Adrenal gland (tissue), 9 donors: ENCODE measurements at regions not wholly inside any gene's neighbourhood (a gene's known extent, or its start where the extent isn't known, plus 50 kb on each side); places are given as distances from the start of the nearest gene placed in this dataset.

ENCODE experiments used
- DNase-seq, 7 donors: peaks; one replicate each; pipeline ENCODE4 v3.0.0-alpha.2; 2019 to 2020
- H3K27ac ChIP-seq, 5 donors: fragments of 200-600 bp; sonication (generic) in 4 of 5; 1 replicate in 3 of 5; 2 replicates in 2 of 5; pipeline versions ENCODE4 v1.5.1 to v1.8.0; 2016 to 2020; ENCODE audit warnings: mild to moderate bottlenecking in 1 of 5
- H3K27me3 ChIP-seq: fragments of 200-600 bp; 2 replicates; pipeline ENCODE4 v1.8.0; 2021
- H3K36me3 ChIP-seq, 2 donors: fragments of 200-600 bp; replicated peaks in 1 of 2; 1 replicate in 1 of 2; 2 replicates in 1 of 2; pipeline versions ENCODE4 v1.5.1 to v1.8.0; 2018 to 2022
- H3K4me1 ChIP-seq, 2 donors: fragments of 200-600 bp; replicated peaks in 1 of 2; 1 replicate in 1 of 2; 2 replicates in 1 of 2; pipeline versions ENCODE4 v1.5.1 to v1.8.0; 2018 to 2021
- H3K4me3 ChIP-seq, 4 donors: fragments of 200-600 bp; sonication (generic) in 3 of 4; one replicate each; pipeline ENCODE4 v1.5.1; 2016 to 2018
- H3K9me3 ChIP-seq, 3 donors: fragments of 200-600 bp; sonication (generic) in 1 of 3; replicated peaks in 1 of 3; 1 replicate in 2 of 3; 2 replicates in 1 of 3; pipeline versions ENCODE4 v1.5.1 to v1.8.0; 2016 to 2021
- CTCF ChIP-seq, 6 experiments: fragments of 450-650 bp in 4 of 6; fragments of 200-600 bp in 2 of 6; sonication (generic) in 1 of 6; IDR thresholded peaks; 1 replicate in 5 of 6; 2 replicates in 1 of 6; pipeline versions ENCODE4 v1.5.1 to v1.8.0; 2016 to 2021; ENCODE audit warnings: antibody characterized with exemption in 6 of 6, mild to moderate bottlenecking in 2 of 6, moderate library complexity in 1 of 6
- POLR2A ChIP-seq, 2 donors: fragments of 450-650 bp; IDR thresholded peaks; one replicate each; pipeline ENCODE4 v1.6.1; 2017; ENCODE audit warnings: antibody characterized with exemption in 2 of 2, mild to moderate bottlenecking in 2 of 2, moderate library complexity in 1 of 2
- WGBS, 4 donors: extraction: QIAGEN DNeasy Blood & Tissue Kit in 2 of 4; methylation state at CpG; one replicate each; pipeline versions ENCODE4 v1.1.5 to v1.1.7; 2013 to 2017; 5-methylcytosine and 5-hydroxymethylcytosine counted together
- intact Hi-C, 2 donors: fragments of 100-400 bp; cut with DNase I; formaldehyde crosslinking; loops; one replicate each; pipeline versions ENCODE4 v1.14.1 to v1.15.0; 2022 to 2023
- donor health status: healthy with polysubstance abuse.
- donor health status: Bipolar disorder and iron deficiency.
- donor health status: DM: yes; HTN: yes; CAD: no.
- donor health status: DM: no; HTN: no; CAD: no.
- donor health status: DM: no; HTN: no; CAD: no.

DNA sequence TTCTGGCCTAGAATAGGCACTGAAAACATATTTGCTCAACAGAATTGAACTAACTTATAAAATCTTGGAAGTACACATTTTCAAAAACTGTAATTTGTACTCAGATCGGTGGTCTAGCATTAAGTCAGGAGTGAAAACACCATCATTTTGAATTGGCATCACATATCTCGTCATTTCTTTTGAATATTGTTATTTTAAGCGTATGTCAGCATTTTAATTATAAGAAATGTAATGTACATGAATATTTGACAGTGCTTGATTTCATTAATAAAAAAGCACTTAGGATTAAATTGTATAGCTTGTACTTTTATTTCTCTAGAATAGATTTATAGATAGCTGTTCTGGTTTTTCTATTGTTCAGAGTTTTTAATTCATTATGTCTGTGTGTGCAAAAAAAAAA, 892.2 kb downstream of the BCL11B start:
- intact Hi-C loops, result no loop called here
- Histone ChIP-seq H3K9me3 (no peaks in the 10 kb centered on the region), H3K27ac (no peak overlapping the region), H3K27me3 (no peaks in the 10 kb centered on the region), H3K4me3 (no peak overlapping the region), H3K4me1 (no peaks in the 10 kb centered on the region), H3K36me3 (no peaks in the 10 kb centered on the region)
- TF ChIP-seq POLR2A (IDR thresholded peaks at IDR 0.05) (no peak), CTCF (IDR thresholded peaks at IDR 0.05) (no peak)
- WGBS, 4 donors, result 46 to 72% (median 63%) methylated on average over 3 of the region's 3 CpGs
- DNase-seq, result no peak

DNA sequence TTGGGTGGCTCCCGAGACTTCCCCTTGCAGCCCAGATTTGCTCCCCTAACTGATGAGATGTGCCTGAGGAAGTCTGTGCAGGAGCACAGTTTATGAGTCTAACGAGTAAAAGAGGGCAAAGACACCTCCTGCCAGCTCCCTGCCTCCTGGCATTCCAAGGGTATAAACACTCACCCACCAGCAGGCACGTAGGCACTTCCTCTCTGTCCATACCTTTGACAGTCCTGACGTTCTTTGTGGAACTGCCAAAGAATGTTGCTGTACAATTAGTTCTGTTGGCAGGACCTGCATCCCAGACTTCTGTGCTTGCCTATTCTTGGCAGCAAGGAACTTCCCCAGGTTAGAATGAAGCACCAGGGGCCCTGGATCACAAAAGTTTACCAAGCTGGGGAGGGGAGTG, 889.3 kb downstream of the BCL11B start:
- WGBS, 4 donors, result 40 to 73% (median 58%) methylated on average over 4 of the region's 4 CpGs
- Histone ChIP-seq H3K27ac (no peak overlapping the region), H3K27me3 (no peaks in the 10 kb centered on the region), H3K9me3 (no peaks in the 10 kb centered on the region), H3K36me3 (no peaks in the 10 kb centered on the region), H3K4me3 (no peak overlapping the region), H3K4me1 (no peaks in the 10 kb centered on the region)
- no peak for DNase-seq
- TF ChIP-seq CTCF (IDR thresholded peaks at IDR 0.05) (no peak), POLR2A (IDR thresholded peaks at IDR 0.05) (no peak)
- intact Hi-C loops, result no loop called here

- intact Hi-C loops, result no loop called here
- WGBS, 4 donors, result 80 to 85% (median 83%) methylated on average over 3 of the region's 3 CpGs
Observed at GRCh38 chr14:98385851-98386250, 886.1 kb downstream of the BCL11B start.

GRCh38 chr14:98391061-98391460, 880.9 kb downstream of the BCL11B start:
- Histone ChIP-seq H3K4me1 (no peaks in the 10 kb centered on the region), H3K4me3 (no peak overlapping the region), H3K27me3 (no peaks in the 10 kb centered on the region), H3K27ac (no peak overlapping the region), H3K36me3 (no peaks in the 10 kb centered on the region), H3K9me3 (no peaks in the 10 kb centered on the region)
- 53 to 72% (median 60%) methylated on average over 3 of the region's 3 CpGs for WGBS, 4 donors
- DNase-seq, result no peak
- intact Hi-C loops, result no loop called here
- no peak for TF ChIP-seq POLR2A (IDR thresholded peaks at IDR 0.05)

More at GRCh38 chr14:98385851-98386250, 886.1 kb downstream of the BCL11B start:
- H3K27me3 ChIP-seq, result no peaks in the 10 kb centered on the region
- TF ChIP-seq CTCF (IDR thresholded peaks at IDR 0.05), result no peak
- no peak for TF ChIP-seq POLR2A (IDR thresholded peaks at IDR 0.05)
- H3K36me3 ChIP-seq, result no peaks in the 10 kb centered on the region
- DNase-seq, result no peak
- no peak overlapping the region for H3K27ac ChIP-seq
- H3K4me3 ChIP-seq, result no peak overlapping the region
- H3K4me1 ChIP-seq, result no peaks in the 10 kb centered on the region
- no peaks in the 10 kb centered on the region for H3K9me3 ChIP-seq

GRCh38 chr14:98393527-98393926, 878.5 kb downstream of the BCL11B start:
- intact Hi-C loops, result no loop called here

More at GRCh38 chr14:98393527-98393926, 878.5 kb downstream of the BCL11B start:
- H3K36me3 ChIP-seq, result no peaks in the 10 kb centered on the region
- no peak overlapping the region for H3K27ac ChIP-seq
- no peaks in the 10 kb centered on the region for H3K4me1 ChIP-seq
- 70 to 84% (median 77%) methylated on average over 3 to 4 of the region's 4 CpGs for WGBS, 4 donors
- H3K9me3 ChIP-seq, result no peaks in the 10 kb centered on the region
- TF ChIP-seq POLR2A (IDR thresholded peaks at IDR 0.05) (no peak), CTCF (IDR thresholded peaks at IDR 0.05) (no peak)
- H3K27me3 ChIP-seq, result no peaks in the 10 kb centered on the region
- no peak for DNase-seq
- H3K4me3 ChIP-seq, result no peak overlapping the region
